ENCODE measurements at regions not wholly inside any gene's neighbourhood (a gene's known extent, or its start where the extent isn't known, plus 50 kb on each side); places are given as distances from the start of the nearest gene placed in this dataset.
"Not testable (repeated sequence)": the region's sequence is repeated elsewhere in the genome, so short reads cannot be mapped to it uniquely, and the experiment has no call there.

GRCh38 chr4:114420069-114420468, 178.5 kb upstream of the UGT8 start:
- TF ChIP-seq, protein P1, sequence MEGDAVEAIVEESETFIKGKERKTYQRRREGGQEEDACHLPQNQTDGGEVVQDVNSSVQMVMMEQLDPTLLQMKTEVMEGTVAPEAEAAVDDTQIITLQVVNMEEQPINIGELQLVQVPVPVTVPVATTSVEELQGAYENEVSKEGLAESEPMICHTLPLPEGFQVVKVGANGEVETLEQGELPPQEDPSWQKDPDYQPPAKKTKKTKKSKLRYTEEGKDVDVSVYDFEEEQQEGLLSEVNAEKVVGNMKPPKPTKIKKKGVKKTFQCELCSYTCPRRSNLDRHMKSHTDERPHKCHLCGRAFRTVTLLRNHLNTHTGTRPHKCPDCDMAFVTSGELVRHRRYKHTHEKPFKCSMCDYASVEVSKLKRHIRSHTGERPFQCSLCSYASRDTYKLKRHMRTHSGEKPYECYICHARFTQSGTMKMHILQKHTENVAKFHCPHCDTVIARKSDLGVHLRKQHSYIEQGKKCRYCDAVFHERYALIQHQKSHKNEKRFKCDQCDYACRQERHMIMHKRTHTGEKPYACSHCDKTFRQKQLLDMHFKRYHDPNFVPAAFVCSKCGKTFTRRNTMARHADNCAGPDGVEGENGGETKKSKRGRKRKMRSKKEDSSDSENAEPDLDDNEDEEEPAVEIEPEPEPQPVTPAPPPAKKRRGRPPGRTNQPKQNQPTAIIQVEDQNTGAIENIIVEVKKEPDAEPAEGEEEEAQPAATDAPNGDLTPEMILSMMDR (IDR thresholded peaks at IDR 0.05) = no peak
- ATAC-seq (ENCODE audit: low FRiP score) (no peak), DNase-seq (ENCODE audit: low spot score) (no peak)

DNA sequence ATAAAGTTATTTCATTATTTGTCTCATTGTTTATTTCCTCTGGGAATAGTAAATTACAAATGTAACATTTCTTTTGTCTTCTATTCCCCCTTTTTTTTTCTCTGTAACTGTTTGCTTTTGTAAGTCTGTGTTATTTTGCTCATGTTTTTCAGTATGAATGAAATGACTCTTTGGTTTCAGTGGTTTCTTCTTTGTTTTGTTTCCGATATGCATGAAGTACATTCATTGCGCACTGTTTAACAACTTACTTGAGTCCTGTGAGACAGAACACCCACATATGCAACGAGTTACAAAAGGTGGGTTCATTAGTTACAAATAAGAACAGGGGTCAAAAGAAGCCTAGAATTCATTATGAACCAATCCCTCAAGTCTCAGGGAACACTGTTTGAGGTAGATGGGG, 175.0 kb upstream of the UGT8 start:
- TF ChIP-seq, protein P1 (IDR thresholded peaks at IDR 0.05) = no peak
- no peak for DNase-seq (ENCODE audit: low spot score)
- no peak for ATAC-seq (ENCODE audit: low FRiP score)

GRCh38 chr4:114435116-114435515, 163.5 kb upstream of the UGT8 start:
- ATAC-seq (ENCODE audit: low FRiP score) (peak; percentile 28), DNase-seq (ENCODE audit: low spot score) (no peak)
- TF ChIP-seq, protein P1 (IDR thresholded peaks at IDR 0.05) = no peak

- DNase-seq (ENCODE audit: low spot score) (no peak), ATAC-seq (ENCODE audit: low FRiP score) (no peak)
- TF ChIP-seq, protein P1 (IDR thresholded peaks at IDR 0.05) = no peak
Observed at GRCh38 chr4:114442856-114443255, 155.8 kb upstream of the UGT8 start.

DNA sequence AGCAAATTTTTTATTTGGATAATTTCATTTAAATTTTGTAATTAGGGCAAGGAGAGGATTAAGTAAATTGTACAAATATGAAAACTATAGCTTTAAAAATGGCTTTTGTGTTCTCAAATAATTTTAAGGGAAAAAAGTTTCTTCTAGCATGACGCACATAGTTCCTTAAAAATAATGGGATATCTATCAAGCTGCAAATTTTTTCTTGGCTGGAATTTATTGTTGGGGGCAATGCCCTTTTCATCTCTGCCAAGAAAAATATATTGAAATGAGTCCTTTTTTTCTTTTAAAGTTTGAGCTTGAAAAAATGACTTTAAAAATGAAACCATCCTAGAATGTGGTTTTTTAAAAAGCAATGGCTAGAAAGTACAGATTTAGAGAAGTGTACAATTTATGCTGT, 154.4 kb upstream of the UGT8 start:
- TF ChIP-seq, protein P1 (IDR thresholded peaks at IDR 0.05) = no peak

DNA sequence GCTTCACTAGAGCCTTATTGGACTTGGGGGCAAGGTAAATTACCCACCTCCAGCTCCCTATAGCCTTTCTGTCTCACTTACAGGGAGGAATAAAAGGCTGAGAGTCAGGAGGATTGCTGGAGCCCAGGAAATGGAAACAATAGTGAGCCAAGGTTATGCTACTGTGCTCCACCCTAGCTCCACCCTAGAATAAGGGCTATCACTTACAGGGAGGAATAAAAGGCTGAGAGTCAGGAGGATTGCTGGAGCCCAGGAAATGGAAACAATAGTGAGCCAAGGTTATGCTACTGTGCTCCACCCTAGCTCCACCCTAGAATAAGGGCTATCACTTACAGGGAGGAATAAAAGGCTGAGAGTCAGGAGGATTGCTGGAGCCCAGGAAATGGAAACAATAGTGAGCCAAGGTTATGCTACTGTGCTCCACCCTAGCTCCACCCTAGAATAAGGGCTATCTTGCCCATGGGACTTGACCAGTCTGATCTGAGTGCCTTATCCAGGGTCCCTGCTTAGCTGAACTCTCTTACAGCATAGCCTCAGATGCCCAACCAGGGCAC, 150.6 kb upstream of the UGT8 start:
- not testable (repeated sequence) for ATAC-seq (ENCODE audit: low FRiP score); DNase-seq (ENCODE audit: low spot score)

More for the DNA sequence above, 154.4 kb upstream of the UGT8 start:
- ATAC-seq (ENCODE audit: low FRiP score) (no peak), DNase-seq (ENCODE audit: low spot score) (no peak)

GRCh38 chr4:114458728-114459127, 139.9 kb upstream of the UGT8 start:
- TF ChIP-seq, protein P1 (IDR thresholded peaks at IDR 0.05) = no peak
- no peak for ATAC-seq (ENCODE audit: low FRiP score)
- no peak for DNase-seq (ENCODE audit: low spot score)

Measured in omental fat pad (tissue), 3 donors.